ENCODE measurements at regions not wholly inside any gene's neighbourhood (a gene's known extent, or its start where the extent isn't known, plus 50 kb on each side); places are given as distances from the start of the nearest gene placed in this dataset.
A peak's percentile ranks its signal among the peaks of the same experiment; 100 is the strongest.

GRCh38 chr11:2072551-2073261, 66.5 kb downstream of the IGF2 start:
- ATAC-seq (no peak), FAIRE-seq (no peak)
- H3K27me3 ChIP-seq: no peaks in the 10 kb centered on the region

GRCh38 chr11:2071748-2072385, 67.3 kb downstream of the IGF2 start:
- Histone ChIP-seq H3K27me3 (no peaks in the 10 kb centered on the region), H3K27ac (no peak overlapping the region), H3K9me3 (no peaks in the 10 kb centered on the region), H3K4me1 (peaks cover 0 to 4% (median 0%) of the 10 kb centered on the region in 3 donors), H3K36me3 (no peaks in the 10 kb centered on the region), H3K4me3 (no peak overlapping the region)
- no peak for TF ChIP-seq CTCF (IDR thresholded peaks at IDR 0.05)
- no peak for FAIRE-seq
- 73 to 78% methylated on average over 11 of the region's 11 CpGs for WGBS, 2 donors
- peak in 1 of 6 donors; percentile 6 for DNase-seq
- no peak for ATAC-seq
- intact Hi-C loops (cut with DNase I): no loop called here

More at GRCh38 chr11:2072551-2073261, 66.5 kb downstream of the IGF2 start:
- H3K27ac ChIP-seq: no peak overlapping the region
- H3K4me3 ChIP-seq: no peak overlapping the region
- H3K4me1 ChIP-seq: peaks cover 0 to 6% (median 0%) of the 10 kb centered on the region in 3 donors
- no peaks in the 10 kb centered on the region for H3K36me3 ChIP-seq
- no peaks in the 10 kb centered on the region for H3K9me3 ChIP-seq
- peak in 3 of 6 donors; percentile 5 to 40 (median 29) for DNase-seq
- no peak for TF ChIP-seq CTCF (IDR thresholded peaks at IDR 0.05)
- intact Hi-C loops (cut with DNase I): no loop called here
- WGBS, 2 donors: 77% methylated on average over 13 of the region's 13 CpGs
